Stimulated activated naive B cell treated with anti-CD40 and anti-IgM and Interleukin-4, amounts not matched to agents 10 μg/mL and 1 μg/mL and 100 μg/mL, for 72 hours (primary cell): ENCODE measurements at regions not wholly inside any gene's neighbourhood (a gene's known extent, or its start where the extent isn't known, plus 50 kb on each side); places are given as distances from the start of the nearest gene placed in this dataset.
"Not testable (repeated sequence)": the region's sequence is repeated elsewhere in the genome, so short reads cannot be mapped to it uniquely, and the experiment has no call there.

Experiments used
- ATAC-seq, 2 donors: fragments of 150-1000 bp; cut with Tn5 transposase; replicated peaks; 2 replicates each; pipeline ENCODE4 v1.10.0; 2021; ENCODE audit warnings: moderate library complexity in 1 of 2
- DNase-seq: peaks from one replicate; pipeline ENCODE4 v3.0.0; 2021
- H3K27ac Mint-ChIP-seq: one replicate; pipeline ENCODE4 v1.8.0; 2022; ENCODE audit warnings: mild to moderate bottlenecking, mixed read lengths
- H3K27me3 Mint-ChIP-seq, 2 donors: one replicate each; pipeline ENCODE4 v1.8.0; 2022; ENCODE audit warnings: mixed read lengths in 2 of 2
- H3K36me3 Mint-ChIP-seq, 2 donors: one replicate each; pipeline ENCODE4 v1.8.0; 2022; ENCODE audit warnings: mixed read lengths in 2 of 2, mild to moderate bottlenecking in 1 of 2
- H3K4me1 Mint-ChIP-seq, 2 donors: one replicate each; pipeline ENCODE4 v1.8.0; 2022; ENCODE audit warnings: mixed read lengths in 2 of 2, mild to moderate bottlenecking in 1 of 2
- H3K4me3 Mint-ChIP-seq, 2 donors: one replicate each; pipeline ENCODE4 v1.8.0; 2022; ENCODE audit warnings: mild to moderate bottlenecking in 2 of 2, mixed read lengths in 2 of 2, moderate library complexity in 1 of 2
- H3K9me3 Mint-ChIP-seq, 2 donors: one replicate each; pipeline ENCODE4 v1.8.0; 2022; ENCODE audit warnings: mixed read lengths in 2 of 2, mild to moderate bottlenecking in 1 of 2

DNA sequence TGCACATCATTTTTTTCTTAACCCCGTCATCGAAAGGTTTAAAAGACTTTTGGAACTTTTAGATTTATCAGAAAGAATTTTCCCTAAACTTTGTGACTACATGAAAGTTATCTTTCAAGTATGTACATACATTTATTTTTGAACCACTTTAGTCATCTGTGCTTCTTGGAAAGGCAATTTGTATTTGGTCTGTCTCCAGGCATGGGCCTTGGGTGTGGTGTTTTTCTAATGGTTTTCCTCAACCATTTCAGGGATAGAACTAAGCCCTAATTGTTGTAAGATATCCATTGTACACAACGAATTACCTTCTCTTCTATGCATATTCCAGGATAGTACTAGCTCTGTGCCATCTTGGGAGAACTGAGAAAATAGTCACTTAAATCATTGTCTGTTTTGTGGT is 191.5 kb upstream of the RPL34 start:
- Mint-ChIP-seq H3K36me3 (no peaks in the 10 kb centered on the region), H3K27ac (no peak overlapping the region), H3K4me1 (peaks cover 4 to 5% of the 10 kb centered on the region in 2 donors), H3K4me3 (no peak overlapping the region), H3K9me3 (peaks cover 0 to 3% of the 10 kb centered on the region in 2 donors), H3K27me3 (no peaks in the 10 kb centered on the region)
- DNase-seq (no peak), ATAC-seq (no peak)

- no peaks in the 10 kb centered on the region for H3K27me3 Mint-ChIP-seq
- no peak for ATAC-seq
Measured at GRCh38 chr4:108427946-108428485, 192.4 kb upstream of the RPL34 start.

GRCh38 chr4:108426493-108426892 is 193.9 kb upstream of the RPL34 start:
- peaks cover 9 to 18% of the 10 kb centered on the region in 2 donors for H3K9me3 Mint-ChIP-seq
- H3K27me3 Mint-ChIP-seq = no peaks in the 10 kb centered on the region
- no peaks in the 10 kb centered on the region for H3K4me1 Mint-ChIP-seq
- no peak for DNase-seq
- no peak overlapping the region for H3K4me3 Mint-ChIP-seq
- no peak overlapping the region for H3K27ac Mint-ChIP-seq
- ATAC-seq = no peak
- no peaks in the 10 kb centered on the region for H3K36me3 Mint-ChIP-seq

More at GRCh38 chr4:108427946-108428485, 192.4 kb upstream of the RPL34 start:
- H3K36me3 Mint-ChIP-seq = no peaks in the 10 kb centered on the region
- H3K9me3 Mint-ChIP-seq = peaks cover 5 to 10% of the 10 kb centered on the region in 2 donors
- H3K4me1 Mint-ChIP-seq = no peaks in the 10 kb centered on the region
- DNase-seq = no peak
- H3K4me3 Mint-ChIP-seq = no peak overlapping the region
- H3K27ac Mint-ChIP-seq = no peak overlapping the region

GRCh38 chr4:108425988-108426387 is 194.4 kb upstream of the RPL34 start:
- no peak overlapping the region for H3K4me3 Mint-ChIP-seq
- H3K27ac Mint-ChIP-seq = no peak overlapping the region
- no peaks in the 10 kb centered on the region for H3K27me3 Mint-ChIP-seq
- no peaks in the 10 kb centered on the region for H3K4me1 Mint-ChIP-seq
- peaks cover 9 to 21% of the 10 kb centered on the region in 2 donors for H3K9me3 Mint-ChIP-seq
- DNase-seq (no peak), ATAC-seq (no peak)
- no peaks in the 10 kb centered on the region for H3K36me3 Mint-ChIP-seq

DNA sequence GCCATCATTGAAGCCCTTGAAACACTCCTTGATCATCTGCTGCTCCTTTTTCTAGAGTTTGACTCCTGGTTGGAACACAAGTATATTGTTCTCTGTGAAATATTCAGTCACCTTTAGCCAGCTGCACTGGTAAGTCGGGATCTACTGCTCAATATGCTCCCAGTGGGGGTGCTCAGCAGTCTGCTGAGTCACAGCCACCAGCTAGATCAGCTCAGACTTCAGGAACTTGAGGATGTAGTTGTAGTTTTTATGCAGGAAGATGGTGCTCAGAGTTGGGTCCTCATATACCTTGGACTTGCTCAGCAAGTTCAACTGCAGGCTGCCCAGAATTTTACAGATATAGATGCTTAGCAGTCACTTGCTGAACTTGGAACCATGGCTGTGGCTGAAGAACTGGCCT is 202.5 kb upstream of the RPL34 start:
- H3K27me3 Mint-ChIP-seq = peaks cover 0 to 4% of the 10 kb centered on the region in 2 donors
- DNase-seq (no peak), ATAC-seq (no peak)
- no peak overlapping the region for H3K27ac Mint-ChIP-seq
- no peaks in the 10 kb centered on the region for H3K36me3 Mint-ChIP-seq
- H3K9me3 Mint-ChIP-seq = peaks cover 7 to 9% of the 10 kb centered on the region in 2 donors
- no peak overlapping the region for H3K4me3 Mint-ChIP-seq
- no peaks in the 10 kb centered on the region for H3K4me1 Mint-ChIP-seq

GRCh38 chr4:108416831-108417230 is 203.5 kb upstream of the RPL34 start:
- H3K4me3 Mint-ChIP-seq = no peak overlapping the region
- no peaks in the 10 kb centered on the region for H3K36me3 Mint-ChIP-seq
- H3K27me3 Mint-ChIP-seq = peaks cover 0 to 4% of the 10 kb centered on the region in 2 donors
- H3K27ac Mint-ChIP-seq = no peak overlapping the region
- ATAC-seq (no peak), DNase-seq (no peak)
- no peaks in the 10 kb centered on the region for H3K4me1 Mint-ChIP-seq
- peaks cover 3 to 5% of the 10 kb centered on the region in 2 donors for H3K9me3 Mint-ChIP-seq

- H3K36me3 Mint-ChIP-seq = no peaks in the 10 kb centered on the region
- peaks cover 0 to 3% of the 10 kb centered on the region in 2 donors for H3K9me3 Mint-ChIP-seq
- no peak overlapping the region for H3K27ac Mint-ChIP-seq
- H3K27me3 Mint-ChIP-seq = peaks cover 0 to 4% of the 10 kb centered on the region in 2 donors
- no peak overlapping the region for H3K4me3 Mint-ChIP-seq
- DNase-seq = no peak
- no peaks in the 10 kb centered on the region for H3K4me1 Mint-ChIP-seq
- no peak for ATAC-seq
Measured at GRCh38 chr4:108415389-108415788, 205.0 kb upstream of the RPL34 start.

GRCh38 chr4:108411836-108412235 is 208.5 kb upstream of the RPL34 start:
- Mint-ChIP-seq H3K27me3 (no peaks in the 10 kb centered on the region), H3K36me3 (no peaks in the 10 kb centered on the region), H3K27ac (no peak overlapping the region), H3K4me1 (no peaks in the 10 kb centered on the region), H3K9me3 (no peaks in the 10 kb centered on the region), H3K4me3 (no peak overlapping the region)
- ATAC-seq (no peak), DNase-seq (no peak)

- H3K36me3 Mint-ChIP-seq, DNase-seq, H3K27me3 Mint-ChIP-seq, H3K4me3 Mint-ChIP-seq, H3K27ac Mint-ChIP-seq, ATAC-seq, H3K9me3 Mint-ChIP-seq, H3K4me1 Mint-ChIP-seq: not testable (repeated sequence)
Measured at GRCh38 chr4:108409691-108410090, 210.7 kb upstream of the RPL34 start.

DNA sequence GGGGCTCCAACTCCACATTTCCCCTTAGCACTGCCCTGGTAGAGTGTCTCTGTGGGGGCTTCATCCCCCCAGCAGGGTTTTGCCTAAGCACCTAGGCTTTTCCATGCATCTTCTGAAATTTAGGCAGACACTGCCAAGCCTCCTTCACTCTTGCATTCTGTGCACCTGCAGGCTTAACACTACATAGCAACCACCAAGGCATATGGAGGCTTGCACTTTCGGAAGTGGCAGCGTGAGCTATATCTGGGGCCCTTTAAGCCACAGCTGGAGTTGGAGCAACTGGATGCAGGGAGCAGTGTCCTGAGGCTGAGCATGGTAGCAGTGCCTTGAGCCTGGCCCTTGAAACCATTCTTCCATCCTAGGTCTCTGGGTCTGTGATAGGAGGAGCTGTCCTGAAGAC is 214.8 kb upstream of the RPL34 start:
- no peaks in the 10 kb centered on the region for H3K36me3 Mint-ChIP-seq
- ATAC-seq = no peak
- H3K4me3 Mint-ChIP-seq = no peak overlapping the region

DNA sequence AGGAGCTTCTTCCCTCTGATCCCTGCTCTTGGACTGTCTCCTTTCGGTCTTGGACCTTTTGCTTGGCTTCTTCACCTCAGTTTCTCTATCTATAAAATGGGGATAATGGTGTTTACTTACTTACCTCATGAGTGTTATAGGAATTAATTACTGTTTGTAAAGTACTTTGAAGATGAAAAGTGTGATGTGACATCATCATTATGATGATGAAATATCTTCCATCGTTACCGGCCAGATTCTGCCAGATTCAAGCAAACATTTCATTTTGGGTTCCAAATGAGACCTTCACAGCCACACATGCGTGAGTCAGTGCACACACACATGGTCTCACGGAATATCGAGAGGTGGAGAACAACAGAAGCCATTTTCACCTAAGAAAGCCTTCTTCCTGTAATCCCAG is 220.1 kb upstream of the RPL34 start:
- DNase-seq (no peak), ATAC-seq (no peak)
- Mint-ChIP-seq H3K4me3 (no peak overlapping the region), H3K27ac (no peak overlapping the region), H3K36me3 (no peaks in the 10 kb centered on the region), H3K27me3 (no peaks in the 10 kb centered on the region), H3K9me3 (peaks cover 0 to 1% of the 10 kb centered on the region in 2 donors), H3K4me1 (no peaks in the 10 kb centered on the region)

More for the DNA sequence above, 214.8 kb upstream of the RPL34 start:
- Mint-ChIP-seq H3K9me3 (peaks cover 5 to 6% of the 10 kb centered on the region in 2 donors), H3K27me3 (no peaks in the 10 kb centered on the region), H3K4me1 (no peaks in the 10 kb centered on the region), H3K27ac (no peak overlapping the region)
- no peak for DNase-seq

DNA sequence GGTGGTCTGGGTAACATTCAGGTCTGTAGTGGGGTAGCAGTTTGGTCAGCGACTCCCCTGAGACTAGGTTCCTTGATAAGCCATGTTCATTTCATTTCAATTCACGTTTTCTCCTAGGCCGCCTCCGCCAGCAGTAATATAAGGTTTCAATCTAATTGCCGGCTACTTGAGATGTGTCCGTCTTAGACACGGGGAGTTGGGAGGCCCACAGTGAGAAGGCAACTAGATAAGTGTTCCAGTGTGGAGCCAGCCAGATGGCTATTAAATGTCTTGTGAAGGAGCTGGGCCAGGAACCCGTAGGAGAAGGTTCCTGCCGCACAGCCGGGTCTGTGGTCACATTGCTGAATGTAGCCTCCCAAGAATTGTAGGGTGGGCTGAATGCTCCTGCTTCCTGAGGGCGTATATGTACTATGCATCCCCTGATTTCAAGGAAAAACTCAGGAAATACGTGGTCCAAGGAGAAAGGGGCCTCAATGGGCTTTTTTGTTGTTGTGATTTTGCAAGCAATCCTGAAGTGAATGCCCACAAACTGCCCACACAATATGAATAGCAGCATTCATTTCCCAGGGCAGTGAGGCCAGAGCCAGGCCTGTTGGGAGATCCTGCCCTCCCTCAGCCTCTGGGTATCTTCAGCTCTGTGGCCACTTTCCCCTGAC is 220.6 kb upstream of the RPL34 start:
- Mint-ChIP-seq H3K27me3 (no peaks in the 10 kb centered on the region), H3K27ac (no peak overlapping the region), H3K36me3 (no peaks in the 10 kb centered on the region), H3K4me3 (no peak overlapping the region), H3K4me1 (no peaks in the 10 kb centered on the region), H3K9me3 (peaks cover 0 to 1% of the 10 kb centered on the region in 2 donors)
- ATAC-seq (no peak), DNase-seq (no peak)

GRCh38 chr4:108398836-108399235 is 221.5 kb upstream of the RPL34 start:
- H3K27ac Mint-ChIP-seq = no peak overlapping the region
- no peaks in the 10 kb centered on the region for H3K9me3 Mint-ChIP-seq
- H3K4me3 Mint-ChIP-seq = no peak overlapping the region
- no peaks in the 10 kb centered on the region for H3K36me3 Mint-ChIP-seq
- ATAC-seq (no peak), DNase-seq (no peak)
- H3K4me1 Mint-ChIP-seq = no peaks in the 10 kb centered on the region
- H3K27me3 Mint-ChIP-seq = no peaks in the 10 kb centered on the region

DNA sequence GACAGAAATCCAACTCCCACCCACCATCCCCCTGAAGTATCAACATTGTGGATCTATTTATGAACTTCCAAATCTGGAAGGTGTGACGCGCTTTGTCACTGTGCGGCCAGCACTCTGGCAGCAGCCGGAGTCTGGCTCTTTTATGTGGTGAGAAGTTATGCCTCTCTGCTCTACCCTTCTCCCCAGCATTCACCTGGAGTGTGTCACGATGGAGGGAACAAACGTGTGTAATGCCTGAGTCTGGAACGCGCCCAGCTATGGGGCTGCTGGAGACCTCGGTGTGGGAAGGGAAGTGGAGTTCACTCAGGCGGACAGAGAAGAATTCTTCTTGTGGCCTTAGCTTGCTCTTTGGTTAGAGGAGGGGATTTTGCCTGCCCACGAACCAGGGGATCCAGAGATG is 222.1 kb upstream of the RPL34 start:
- Mint-ChIP-seq H3K4me1 (no peaks in the 10 kb centered on the region), H3K36me3 (no peaks in the 10 kb centered on the region), H3K9me3 (no peaks in the 10 kb centered on the region), H3K4me3 (no peak overlapping the region), H3K27ac (no peak overlapping the region), H3K27me3 (no peaks in the 10 kb centered on the region)
- DNase-seq (no peak), ATAC-seq (no peak)

- DNase-seq (no peak), ATAC-seq (no peak)
- H3K36me3 Mint-ChIP-seq = no peaks in the 10 kb centered on the region
- no peaks in the 10 kb centered on the region for H3K27me3 Mint-ChIP-seq
- no peaks in the 10 kb centered on the region for H3K4me1 Mint-ChIP-seq
- H3K27ac Mint-ChIP-seq = no peak overlapping the region
- H3K4me3 Mint-ChIP-seq = no peak overlapping the region
- no peaks in the 10 kb centered on the region for H3K9me3 Mint-ChIP-seq
Measured at GRCh38 chr4:108397850-108398249, 222.5 kb upstream of the RPL34 start.
